DND-41 (cell line): ENCODE measurements at regions not wholly inside any gene's neighbourhood (a gene's known extent, or its start where the extent isn't known, plus 50 kb on each side); places are given as distances from the start of the nearest gene placed in this dataset.

Experiments used
- ATAC-seq: fragments of 200-7000 bp; cut with Tn5 transposase; 3 replicates; pipeline ENCODE4 v1.9.1; 2021; ENCODE audit warnings: low read depth; ENCODE audit not compliant: insufficient read depth
- DNase-seq: peaks from one replicate; pipeline ENCODE4 v3.0.0-alpha.2; 2020
- H2AFZ ChIP-seq: 2 replicates; pipeline ENCODE4 v1.6.0; 2012; ENCODE audit warnings: low read depth, low read length
- H3K27ac ChIP-seq: 2 replicates; pipeline ENCODE4 v1.5.1; 2012; ENCODE audit warnings: low read length, inconsistent platforms
- H3K27me3 ChIP-seq: fragments of 200-600 bp; sonication (generic); 2 replicates; pipeline ENCODE4 v1.6.0; 2012; ENCODE audit warnings: low read length, mild to moderate bottlenecking, inconsistent platforms; ENCODE audit not compliant: insufficient read depth, poor library complexity
- H3K36me3 ChIP-seq: 2 replicates; pipeline ENCODE4 v1.5.1; 2012; ENCODE audit warnings: low read length, inconsistent platforms; ENCODE audit not compliant: insufficient read depth
- H3K4me1 ChIP-seq: 2 replicates; pipeline ENCODE4 v1.5.1; 2012; ENCODE audit warnings: mild to moderate bottlenecking, low read length; ENCODE audit not compliant: insufficient read depth
- H3K4me2 ChIP-seq: 2 replicates; pipeline ENCODE4 v1.6.0; 2012; ENCODE audit warnings: mild to moderate bottlenecking, moderate library complexity, low read length, inconsistent platforms; ENCODE audit not compliant: insufficient read depth
- H3K4me3 ChIP-seq, 2 experiments: fragments of 200-600 bp in 1 of 2; shearing (Covaris generic) in 1 of 2; 2 replicates each; pipeline ENCODE4 v1.5.1; 2012 to 2016; ENCODE audit warnings: inconsistent platforms in 2 of 2, low read length in 2 of 2, mild to moderate bottlenecking in 2 of 2, low read depth in 1 of 2, moderate library complexity in 1 of 2
- H3K79me2 ChIP-seq: 2 replicates; pipeline ENCODE4 v1.6.0; 2012; ENCODE audit warnings: low read length, inconsistent platforms; ENCODE audit not compliant: insufficient read depth
- H3K9ac ChIP-seq: 2 replicates; pipeline ENCODE4 v1.6.0; 2012; ENCODE audit warnings: low read depth, mild to moderate bottlenecking, inconsistent platforms, low read length, moderate library complexity
- H3K9me3 ChIP-seq: 2 replicates; pipeline ENCODE4 v1.5.1; 2012; ENCODE audit warnings: low read length, moderate library complexity, mild to moderate bottlenecking, inconsistent platforms; ENCODE audit not compliant: insufficient read depth, severe bottlenecking
- H4K20me1 ChIP-seq: 2 replicates; pipeline ENCODE4 v1.6.0; 2012; ENCODE audit warnings: low read length; ENCODE audit not compliant: insufficient read depth
- CTCF ChIP-seq: IDR thresholded peaks from 2 replicates; pipeline ENCODE4 v1.5.1; 2012; ENCODE audit warnings: borderline replicate concordance, low read length, moderate library complexity, mild to moderate bottlenecking; ENCODE audit not compliant: poor library complexity, severe bottlenecking; ENCODE audit errors: extremely low read depth
- EZH2 ChIP-seq: IDR thresholded peaks from 3 replicates; pipeline ENCODE4 v1.6.1; 2012; ENCODE audit warnings: borderline replicate concordance, low read depth, mild to moderate bottlenecking, moderate library complexity, low read length, inconsistent platforms; ENCODE audit not compliant: severe bottlenecking

- Histone ChIP-seq H4K20me1 (no peaks in the 10 kb centered on the region), H3K9me3 (no peaks in the 10 kb centered on the region), H3K36me3 (no peaks in the 10 kb centered on the region), H2AFZ (no peak overlapping the region), H3K4me1 (no peaks in the 10 kb centered on the region), H3K4me2 (no peak overlapping the region), H3K27me3 (no peaks in the 10 kb centered on the region), H3K9ac (no peak overlapping the region), H3K4me3 (no peak overlapping the region), H3K27ac (no peak overlapping the region), H3K79me2 (no peaks in the 10 kb centered on the region)
- ATAC-seq (no peak), DNase-seq (no peak)
- TF ChIP-seq CTCF (no peak), EZH2 (no peak)
These were observed 315.9 kb downstream of the SNX13 start for GRCh38 chr7:17624379-17624778.

- H3K9me3 ChIP-seq = no peaks in the 10 kb centered on the region
- no peak overlapping the region for H2AFZ ChIP-seq
- H3K4me1 ChIP-seq = no peaks in the 10 kb centered on the region
- no peaks in the 10 kb centered on the region for H3K36me3 ChIP-seq
- DNase-seq (no peak), ATAC-seq (no peak)
- H3K9ac ChIP-seq = no peak overlapping the region
- no peak overlapping the region for H3K27ac ChIP-seq
- H3K27me3 ChIP-seq = no peaks in the 10 kb centered on the region
- TF ChIP-seq EZH2 (no peak), CTCF (no peak)
- no peaks in the 10 kb centered on the region for H3K79me2 ChIP-seq
- no peak overlapping the region for H3K4me2 ChIP-seq
- no peaks in the 10 kb centered on the region for H4K20me1 ChIP-seq
- no peak overlapping the region for H3K4me3 ChIP-seq
These were observed 315.3 kb downstream of the SNX13 start for GRCh38 chr7:17625043-17625442.

GRCh38 chr7:17626235-17626634 lies 314.1 kb downstream of the SNX13 start:
- Histone ChIP-seq H3K4me2 (no peak overlapping the region), H3K27ac (no peak overlapping the region), H3K79me2 (no peaks in the 10 kb centered on the region), H3K9me3 (no peaks in the 10 kb centered on the region), H3K4me1 (no peaks in the 10 kb centered on the region), H4K20me1 (no peaks in the 10 kb centered on the region), H2AFZ (no peak overlapping the region), H3K27me3 (no peaks in the 10 kb centered on the region), H3K9ac (no peak overlapping the region), H3K36me3 (no peaks in the 10 kb centered on the region), H3K4me3 (no peak overlapping the region)
- TF ChIP-seq EZH2 (no peak), CTCF (no peak)
- no peak for DNase-seq
- ATAC-seq = no peak

- H2AFZ ChIP-seq = no peak overlapping the region
- H3K36me3 ChIP-seq = no peaks in the 10 kb centered on the region
- ATAC-seq (no peak), DNase-seq (no peak)
- no peak overlapping the region for H3K27ac ChIP-seq
- TF ChIP-seq EZH2 = no peak
- TF ChIP-seq CTCF = no peak
- no peaks in the 10 kb centered on the region for H3K9me3 ChIP-seq
- H3K4me2 ChIP-seq = no peak overlapping the region
- H3K4me3 ChIP-seq = no peak overlapping the region
- H3K79me2 ChIP-seq = no peaks in the 10 kb centered on the region
- no peaks in the 10 kb centered on the region for H4K20me1 ChIP-seq
- no peaks in the 10 kb centered on the region for H3K4me1 ChIP-seq
- no peaks in the 10 kb centered on the region for H3K27me3 ChIP-seq
- no peak overlapping the region for H3K9ac ChIP-seq
These were observed 309.2 kb downstream of the SNX13 start for GRCh38 chr7:17631061-17631460.
